B cell (primary cell): ENCODE measurements at regions not wholly inside any gene's neighbourhood (a gene's known extent, or its start where the extent isn't known, plus 50 kb on each side); places are given as distances from the start of the nearest gene placed in this dataset.
"Not testable (repeated sequence)": the region's sequence is repeated elsewhere in the genome, so short reads cannot be mapped to it uniquely, and the experiment has no call there.

Experiments used
- EZH2 ChIP-seq: IDR thresholded peaks from 2 replicates; pipeline ENCODE4 v1.6.1; 2012; ENCODE audit warnings: borderline replicate concordance, low read depth, mild to moderate bottlenecking, moderate library complexity, low read length; ENCODE audit not compliant: insufficient read depth, poor library complexity, severe bottlenecking
- TF ChIP-seq, protein P1 (sequence below): fragments of 200-600 bp; IDR thresholded peaks from one replicate; pipeline ENCODE4 v1.8.0; 2022; ENCODE audit warnings: antibody characterized with exemption, mild to moderate bottlenecking

DNA sequence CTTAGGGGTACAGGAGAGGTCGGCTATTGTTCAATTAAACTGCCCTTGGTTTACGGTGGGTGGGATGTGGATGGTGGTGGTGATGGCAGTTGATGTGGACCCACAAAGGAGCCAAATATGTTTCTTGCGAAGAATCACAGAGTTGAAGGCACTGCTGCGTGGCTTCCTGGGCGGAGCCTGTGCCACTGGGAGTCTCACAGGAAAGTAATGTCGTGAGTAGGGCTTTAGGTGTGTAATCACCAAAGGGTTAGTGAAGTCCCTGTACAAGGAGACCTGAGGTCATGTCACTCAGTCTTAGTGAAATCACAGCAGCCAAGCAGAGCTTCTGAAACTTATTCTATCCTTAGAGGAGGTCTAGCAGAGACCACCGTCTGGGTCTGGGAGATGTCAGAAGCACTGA lies 215.3 kb downstream of the ANKRD36B start:
- TF ChIP-seq, protein P1, sequence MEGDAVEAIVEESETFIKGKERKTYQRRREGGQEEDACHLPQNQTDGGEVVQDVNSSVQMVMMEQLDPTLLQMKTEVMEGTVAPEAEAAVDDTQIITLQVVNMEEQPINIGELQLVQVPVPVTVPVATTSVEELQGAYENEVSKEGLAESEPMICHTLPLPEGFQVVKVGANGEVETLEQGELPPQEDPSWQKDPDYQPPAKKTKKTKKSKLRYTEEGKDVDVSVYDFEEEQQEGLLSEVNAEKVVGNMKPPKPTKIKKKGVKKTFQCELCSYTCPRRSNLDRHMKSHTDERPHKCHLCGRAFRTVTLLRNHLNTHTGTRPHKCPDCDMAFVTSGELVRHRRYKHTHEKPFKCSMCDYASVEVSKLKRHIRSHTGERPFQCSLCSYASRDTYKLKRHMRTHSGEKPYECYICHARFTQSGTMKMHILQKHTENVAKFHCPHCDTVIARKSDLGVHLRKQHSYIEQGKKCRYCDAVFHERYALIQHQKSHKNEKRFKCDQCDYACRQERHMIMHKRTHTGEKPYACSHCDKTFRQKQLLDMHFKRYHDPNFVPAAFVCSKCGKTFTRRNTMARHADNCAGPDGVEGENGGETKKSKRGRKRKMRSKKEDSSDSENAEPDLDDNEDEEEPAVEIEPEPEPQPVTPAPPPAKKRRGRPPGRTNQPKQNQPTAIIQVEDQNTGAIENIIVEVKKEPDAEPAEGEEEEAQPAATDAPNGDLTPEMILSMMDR, result not testable (repeated sequence)
- TF ChIP-seq EZH2, result not testable (repeated sequence)
